NOMO-1 treated with DMSO at 0.1 percent for 48 hours (cell line): ENCODE measurements at regions not wholly inside any gene's neighbourhood (a gene's known extent, or its start where the extent isn't known, plus 50 kb on each side); places are given as distances from the start of the nearest gene placed in this dataset.
"Not testable (repeated sequence)": the region's sequence is repeated elsewhere in the genome, so short reads cannot be mapped to it uniquely, and the experiment has no call there.

Experiments
- DNase-seq: peaks from one replicate; lab custom pipeline; 2025; ENCODE audit not compliant: unreplicated experiment; lab: John Stamatoyannopoulos, UW

DNA sequence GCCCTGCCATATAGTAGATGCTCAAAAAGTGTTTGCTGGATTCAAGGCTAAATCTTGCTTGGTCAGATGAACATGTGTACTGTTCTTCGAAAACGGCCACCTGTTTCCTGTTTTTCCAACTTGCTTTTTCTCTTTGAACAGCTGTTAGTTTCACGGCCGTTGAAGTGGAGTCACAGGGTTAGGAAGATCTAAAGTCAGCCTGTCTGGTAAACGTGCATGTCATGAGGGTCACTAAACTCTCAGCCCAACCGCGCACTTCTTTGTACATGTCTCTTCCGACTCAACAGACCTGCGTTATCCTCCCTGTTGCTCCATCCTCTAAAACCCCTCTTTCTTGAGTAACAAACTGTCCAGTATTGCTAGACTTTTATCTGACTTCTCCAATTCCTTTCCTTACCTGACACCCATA, 93.2 kb upstream of the MAN1A1 start:
- DNase-seq, result no peak

DNA sequence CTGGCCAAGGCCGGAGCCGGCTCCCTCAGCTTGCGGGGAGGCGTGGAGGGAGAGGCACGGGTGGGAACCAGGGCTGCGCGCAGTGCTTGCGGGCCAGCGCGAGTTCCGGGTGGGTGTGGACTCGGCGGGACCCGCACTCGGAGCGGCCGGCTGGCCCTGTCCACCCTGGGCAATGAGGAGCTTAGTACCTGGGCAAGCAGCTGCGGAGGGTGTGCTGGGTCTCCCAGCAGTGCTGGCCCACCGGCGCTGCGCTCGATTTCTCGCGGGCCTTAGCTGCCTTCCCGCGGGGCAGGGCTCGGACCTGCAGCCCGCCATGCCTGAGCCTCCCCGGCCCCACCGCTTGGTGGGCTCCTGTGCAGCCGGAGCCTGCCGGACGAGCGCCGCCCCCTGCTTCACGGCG, 91.4 kb upstream of the MAN1A1 start:
- DNase-seq, result no peak

DNA sequence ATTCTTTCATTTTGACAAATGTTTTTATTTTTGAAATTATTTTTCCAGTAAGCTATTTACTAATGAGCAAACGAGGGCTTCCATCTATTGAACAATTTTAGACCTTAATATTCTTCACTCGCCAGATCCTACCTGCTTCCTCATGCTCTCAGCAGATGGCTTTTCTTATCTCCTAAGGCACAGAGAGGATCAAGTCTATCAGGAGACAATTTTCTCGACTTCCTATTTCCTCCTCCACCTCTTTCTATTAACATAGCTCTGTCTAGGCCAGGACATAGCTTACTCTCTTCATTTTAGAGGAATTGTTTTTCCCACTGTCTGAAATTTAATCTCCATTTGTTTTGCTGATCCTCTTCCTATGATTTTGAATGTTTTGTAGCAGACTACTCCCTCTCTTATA, 87.0 kb upstream of the MAN1A1 start:
- DNase-seq, result no peak

DNA sequence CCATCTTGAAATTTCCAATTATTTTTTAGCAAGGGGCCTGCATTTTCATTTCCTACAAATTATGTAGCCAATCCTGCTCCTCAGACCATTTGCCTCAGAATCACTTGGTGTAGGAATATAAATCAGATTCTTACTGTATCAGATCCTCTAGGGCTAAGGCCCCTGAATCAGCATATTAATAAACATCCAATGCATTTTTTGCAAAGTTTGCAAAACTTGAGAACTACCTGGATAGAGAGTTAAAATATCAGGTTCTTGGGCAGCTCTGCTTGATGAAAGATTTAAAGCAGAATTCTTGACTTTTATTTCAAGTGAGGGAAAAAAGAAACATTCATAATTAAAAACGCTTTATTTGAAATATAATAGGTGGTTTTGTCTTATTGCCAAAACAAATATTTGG, 82.2 kb upstream of the MAN1A1 start:
- DNase-seq, result no peak

DNA sequence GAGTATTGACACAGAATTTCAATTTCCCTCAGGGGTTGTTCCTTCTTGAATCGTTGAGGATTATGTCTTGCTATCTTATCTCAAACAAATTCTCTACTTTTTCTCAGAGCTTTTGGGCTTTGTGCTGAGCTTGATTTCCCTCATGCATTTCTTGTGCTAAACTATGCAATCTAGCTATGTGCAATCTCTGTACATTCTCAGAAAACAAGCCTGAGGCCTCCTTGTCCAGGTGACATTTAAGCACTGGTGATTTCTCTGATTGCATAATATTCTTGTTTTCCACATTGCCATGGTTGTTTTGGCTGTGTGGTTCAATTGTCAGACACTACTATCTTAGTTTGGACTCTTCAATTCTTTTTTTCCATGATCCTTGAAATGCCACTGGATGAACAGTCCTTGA, 81.2 kb upstream of the MAN1A1 start:
- no peak for DNase-seq

DNA sequence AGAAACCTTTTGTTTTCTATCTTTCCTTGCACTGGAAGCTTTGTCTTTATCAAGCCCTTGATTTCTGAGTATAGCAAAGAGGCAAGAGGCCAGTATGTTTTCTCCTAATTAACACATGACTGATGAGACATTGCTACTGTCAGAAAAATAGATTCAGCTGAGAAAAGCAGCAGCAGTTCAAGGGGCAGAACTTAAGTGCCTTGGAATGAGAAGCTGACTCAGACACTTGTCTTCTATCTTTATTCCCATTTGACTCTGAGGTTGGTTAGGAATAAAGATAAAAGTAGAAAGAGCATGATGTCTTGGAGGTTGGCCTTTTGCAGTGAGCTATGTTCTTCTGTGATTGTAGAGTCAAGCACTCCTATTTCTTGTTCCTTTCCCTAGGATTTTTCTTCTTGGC, 79.1 kb upstream of the MAN1A1 start:
- DNase-seq, result no peak

DNA sequence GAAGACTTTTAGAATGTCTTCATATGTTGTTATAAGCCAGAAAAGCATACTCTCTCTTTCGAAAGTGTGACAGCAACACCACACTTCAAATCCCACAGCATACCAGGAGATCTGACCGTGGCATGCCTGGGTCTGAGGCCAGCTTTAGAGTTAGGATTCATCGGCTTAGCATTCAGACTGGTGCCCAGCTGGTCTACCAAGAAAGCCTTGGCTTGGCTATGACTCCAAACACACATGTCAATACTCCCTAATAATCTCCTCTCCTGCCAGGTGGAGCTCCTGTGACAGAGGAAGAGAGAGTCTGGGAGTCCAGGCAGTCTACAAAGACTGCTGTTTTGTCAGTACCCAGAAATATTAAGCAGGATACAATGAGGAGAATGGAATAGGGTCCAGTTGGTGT, 77.1 kb upstream of the MAN1A1 start:
- DNase-seq, result no peak

DNA sequence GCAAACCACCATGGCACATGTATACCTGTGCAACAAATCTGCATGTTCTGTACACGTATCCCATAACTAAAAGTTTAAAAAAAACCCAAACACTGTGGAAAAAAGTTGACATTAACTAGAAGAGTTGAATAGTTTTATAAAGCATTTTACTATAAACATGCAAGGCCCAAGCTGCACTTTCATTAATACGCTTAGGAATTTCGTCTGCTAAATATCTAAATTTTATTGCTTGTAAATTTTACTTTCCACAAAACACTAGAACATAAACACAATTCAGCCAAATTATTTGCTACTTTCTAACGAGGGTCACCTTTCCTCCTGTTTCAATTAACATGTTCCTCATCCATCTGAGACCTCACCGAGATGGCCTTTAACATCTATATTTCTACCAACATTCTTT, 74.4 kb upstream of the MAN1A1 start:
- no peak for DNase-seq

DNA sequence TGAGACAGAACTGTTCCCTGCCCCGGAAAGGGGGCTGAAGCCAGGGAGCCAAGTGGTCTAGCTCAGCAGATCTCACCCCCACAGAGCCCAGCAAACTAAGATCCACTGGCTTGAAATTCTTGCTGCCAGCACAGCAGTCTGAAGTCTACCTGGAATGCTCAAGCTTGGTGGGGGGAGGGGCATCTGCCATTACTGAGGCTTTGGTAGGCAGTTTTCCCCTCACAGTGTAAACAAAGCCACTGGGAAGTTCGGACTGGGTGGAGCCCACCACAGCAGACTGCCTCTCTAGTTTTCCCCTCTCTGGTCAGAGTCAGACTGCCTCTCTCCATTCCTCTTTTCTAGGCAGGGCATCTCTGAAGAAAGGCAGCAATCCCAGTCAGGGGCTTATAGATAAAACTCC, 68.5 kb upstream of the MAN1A1 start:
- DNase-seq, result not testable (repeated sequence)

DNA sequence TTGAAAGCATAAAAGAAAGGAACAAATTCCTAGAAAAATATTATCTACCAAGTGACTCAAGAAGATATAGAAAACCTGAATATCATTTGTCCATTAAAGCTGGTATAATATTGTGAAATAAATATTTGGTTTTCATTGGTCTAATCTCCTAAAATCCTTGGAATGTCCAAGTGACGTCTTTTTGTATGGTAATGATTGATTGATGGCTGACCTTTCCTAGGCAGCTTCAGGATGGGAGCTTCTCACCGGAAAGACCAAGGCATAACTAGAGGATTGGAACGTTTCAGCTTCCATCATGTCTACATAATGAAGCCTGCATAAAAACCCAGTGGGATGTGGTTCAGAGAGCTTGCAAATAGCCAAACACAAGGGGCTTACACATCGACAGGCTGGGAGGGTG, 57.6 kb upstream of the MAN1A1 start:
- no peak for DNase-seq

DNA sequence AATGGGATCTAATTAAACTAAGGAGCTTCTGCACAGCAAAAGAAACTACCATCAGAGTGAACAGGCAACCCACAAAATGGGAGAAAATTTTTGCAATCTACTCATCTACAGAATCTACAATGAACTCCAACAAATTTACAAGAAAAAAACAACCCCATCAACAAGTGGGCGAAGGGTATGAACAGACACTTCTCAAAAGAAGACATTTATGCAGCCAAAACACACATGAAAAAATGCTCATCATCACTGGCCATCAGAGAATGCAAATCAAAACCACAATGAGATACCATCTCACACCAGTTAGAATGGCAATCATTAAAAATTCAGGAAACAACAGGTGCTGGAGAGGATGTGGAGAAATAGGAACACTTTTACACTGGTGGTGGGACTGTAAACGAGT, 55.6 kb upstream of the MAN1A1 start:
- DNase-seq, result not testable (repeated sequence)
